ENCODE measurements at regions not wholly inside any gene's neighbourhood (a gene's known extent, or its start where the extent isn't known, plus 50 kb on each side); places are given as distances from the start of the nearest gene placed in this dataset.
A peak's percentile ranks its signal among the peaks of the same experiment; 100 is the strongest.

DNA sequence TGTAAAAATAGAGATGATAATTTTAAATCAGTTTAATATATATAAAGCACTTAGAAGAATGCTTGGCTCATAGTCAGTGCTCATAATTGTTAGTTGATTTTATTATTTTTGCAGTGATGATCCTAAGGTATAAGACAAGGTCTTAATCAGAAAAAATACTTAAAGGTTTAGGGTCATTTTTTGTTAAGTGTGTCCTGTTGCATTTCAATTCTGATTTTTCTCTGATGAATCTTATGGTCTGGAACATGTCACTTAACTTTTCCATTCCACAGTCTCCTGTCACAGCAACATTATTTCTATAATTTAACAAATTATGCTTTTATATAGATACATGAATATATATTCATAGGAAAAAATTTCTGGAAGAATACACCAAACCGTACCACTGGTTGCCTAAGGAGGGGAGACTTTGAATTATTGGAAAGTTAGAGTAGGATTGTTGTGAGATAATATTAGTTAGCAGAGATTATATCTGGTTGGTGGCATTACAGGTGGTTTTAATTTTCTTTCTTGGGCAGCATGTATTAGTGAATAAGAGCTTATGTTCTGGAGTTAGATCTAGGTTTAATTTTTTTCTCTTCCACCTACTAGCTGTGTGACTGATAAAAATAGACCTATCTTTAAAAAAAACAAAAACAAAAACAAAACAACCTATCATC, 188.7 kb downstream of the TANC2 start:
- ATAC-seq (no peak), DNase-seq (ENCODE audit: low read depth in 1 of 2, low spot score in 1 of 2) (no peak), FAIRE-seq (no peak)
- CTCF ChIA-PET = interaction anchor here (1.1 to 1.4 kb wide), 2 partner anchors 8 to 14 kb away, joined by 4 to 5 read pairs; no protein-coding TSS in a partner anchor
- TF ChIP-seq HOXA7 (CRISPR knock-in tag; IDR thresholded peaks at IDR 0.05) = no peak
- no peak for TF ChIP-seq ELK1 (IDR thresholded peaks at IDR 0.05; ENCODE audit: low read depth, low read length)
- TF ChIP-seq NR3C1 (IDR thresholded peaks at IDR 0.05) = no peak
- no peak for TF ChIP-seq FOSB (CRISPR knock-in tag; IDR thresholded peaks at IDR 0.05)
- no peak for TF ChIP-seq MAZ (IDR thresholded peaks at IDR 0.05; ENCODE audit: borderline replicate concordance, low read depth, low read length)
- no peak for TF ChIP-seq ESRRA (IDR thresholded peaks at IDR 0.05; ENCODE audit: borderline replicate concordance, low read length)
- no peak for TF ChIP-seq POLR2AphosphoS2 (conservative IDR thresholded peaks at IDR 0.05; ENCODE audit: low read length)
- TF ChIP-seq CHD4 (IDR thresholded peaks at IDR 0.05; ENCODE audit: borderline replicate concordance) = no peak
- no peak for TF ChIP-seq HMGXB4 (CRISPR knock-in tag; IDR thresholded peaks at IDR 0.05; ENCODE audit: borderline replicate concordance)
- no peak for TF ChIP-seq SMC3 (IDR thresholded peaks at IDR 0.05)
- TF ChIP-seq MAFK (IDR thresholded peaks at IDR 0.05; ENCODE audit: partially characterized antibody) = no peak
- TF ChIP-seq BHLHE40 (IDR thresholded peaks at IDR 0.05; ENCODE audit: low read depth, low read length) = no peak
- TF ChIP-seq HES2 (IDR thresholded peaks at IDR 0.05) = no peak
- no peak for TF ChIP-seq GATA3 (IDR thresholded peaks at IDR 0.05; ENCODE audit: borderline replicate concordance)
- TF ChIP-seq, protein P1, sequence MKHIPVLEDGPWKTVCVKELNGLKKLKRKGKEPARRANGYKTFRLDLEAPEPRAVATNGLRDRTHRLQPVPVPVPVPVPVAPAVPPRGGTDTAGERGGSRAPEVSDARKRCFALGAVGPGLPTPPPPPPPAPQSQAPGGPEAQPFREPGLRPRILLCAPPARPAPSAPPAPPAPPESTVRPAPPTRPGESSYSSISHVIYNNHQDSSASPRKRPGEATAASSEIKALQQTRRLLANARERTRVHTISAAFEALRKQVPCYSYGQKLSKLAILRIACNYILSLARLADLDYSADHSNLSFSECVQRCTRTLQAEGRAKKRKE (CRISPR knock-in tag; IDR thresholded peaks at IDR 0.05; ENCODE audit: low read depth) = no peak
- TF ChIP-seq, protein P2, sequence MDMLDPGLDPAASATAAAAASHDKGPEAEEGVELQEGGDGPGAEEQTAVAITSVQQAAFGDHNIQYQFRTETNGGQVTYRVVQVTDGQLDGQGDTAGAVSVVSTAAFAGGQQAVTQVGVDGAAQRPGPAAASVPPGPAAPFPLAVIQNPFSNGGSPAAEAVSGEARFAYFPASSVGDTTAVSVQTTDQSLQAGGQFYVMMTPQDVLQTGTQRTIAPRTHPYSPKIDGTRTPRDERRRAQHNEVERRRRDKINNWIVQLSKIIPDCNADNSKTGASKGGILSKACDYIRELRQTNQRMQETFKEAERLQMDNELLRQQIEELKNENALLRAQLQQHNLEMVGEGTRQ (IDR thresholded peaks at IDR 0.05) = no peak
- no peaks in the 10 kb centered on the region for H3K9me3 ChIP-seq
- H3K4me2 ChIP-seq = no peak overlapping the region
- POLR2A ChIA-PET = no interaction called here
- no peak overlapping the region for H3K27ac ChIP-seq
- no peaks in the 10 kb centered on the region for H3K4me1 ChIP-seq
- H3K4me3 ChIP-seq = no peak overlapping the region
- whole genome bisulfite sequencing (ENCODE audit: missing lambda C conversion rate) = 93% methylated on average over 1 of the region's 1 CpG

DNA sequence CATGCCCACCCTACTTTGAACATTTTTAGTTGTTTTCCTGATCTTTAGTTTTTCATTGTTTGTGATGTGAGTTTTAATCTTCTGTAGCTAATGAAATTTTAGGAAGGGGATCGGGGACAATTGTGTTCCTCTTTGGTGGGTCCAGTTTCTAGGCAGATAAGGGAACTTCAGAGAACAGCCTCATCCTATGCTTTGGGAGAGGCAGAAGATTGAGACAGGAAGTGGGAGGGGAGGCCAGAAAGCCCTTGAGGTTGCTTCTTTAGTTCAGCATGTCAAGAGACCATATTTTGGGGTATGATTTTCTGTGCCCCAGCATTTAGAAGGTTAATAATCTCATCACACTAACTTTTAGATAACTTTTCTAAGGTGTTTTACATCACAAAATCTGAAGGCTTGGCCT, 191.0 kb downstream of the TANC2 start:
- DNase-seq (ENCODE audit: low read depth in 1 of 2, low spot score in 1 of 2) (no peak), ATAC-seq (no peak), FAIRE-seq (peak; percentile 54)
- TF ChIP-seq, protein P2 (IDR thresholded peaks at IDR 0.05) = no peak
- no peak for TF ChIP-seq CHD4 (IDR thresholded peaks at IDR 0.05; ENCODE audit: borderline replicate concordance)
- Histone ChIP-seq H3K9me3 (no peaks in the 10 kb centered on the region), H3K4me3 (no peak overlapping the region), H3K4me2 (no peak overlapping the region), H3K27ac (no peak overlapping the region), H3K4me1 (no peaks in the 10 kb centered on the region)
- POLR2A ChIA-PET = no interaction called here
- WGBS (ENCODE audit: missing lambda C conversion rate) = 89% methylated on average over 1 of the region's 1 CpG
- CTCF ChIA-PET = interaction anchor here (0.9 kb wide), 1 partner anchor 74 kb away, joined by 3 read pairs; no protein-coding TSS in a partner anchor

Measured in A549 (cell line).